HUES6 (cell line): ENCODE measurements at regions not wholly inside any gene's neighbourhood (a gene's known extent, or its start where the extent isn't known, plus 50 kb on each side); places are given as distances from the start of the nearest gene placed in this dataset.

Source experiments
- H3K27ac ChIP-seq: 2 replicates; pipeline ENCODE4 v1.7.0; 2013; ENCODE audit warnings: low read depth, mild to moderate bottlenecking, low read length, inconsistent platforms
- H3K27me3 ChIP-seq: 2 replicates; pipeline ENCODE4 v1.6.1; 2013; ENCODE audit warnings: low read length; ENCODE audit not compliant: control insufficient read depth, insufficient read depth
- H3K36me3 ChIP-seq: 2 replicates; pipeline ENCODE4 v1.6.1; 2013; ENCODE audit warnings: low read length; ENCODE audit not compliant: control insufficient read depth, insufficient read depth
- H3K4me1 ChIP-seq: 2 replicates; pipeline ENCODE4 v1.6.1; 2013; ENCODE audit warnings: low read length; ENCODE audit not compliant: control insufficient read depth, insufficient read depth
- H3K4me3 ChIP-seq: 2 replicates; pipeline ENCODE4 v1.5.1; 2013; ENCODE audit warnings: low read depth, low read length
- H3K9ac ChIP-seq: one replicate; pipeline ENCODE4 v1.6.1; 2013; ENCODE audit warnings: mild to moderate bottlenecking, low read length
- H3K9me3 ChIP-seq: 2 replicates; pipeline ENCODE4 v1.6.1; 2013; ENCODE audit warnings: low read depth, low read length; ENCODE audit not compliant: control insufficient read depth, insufficient read depth

DNA sequence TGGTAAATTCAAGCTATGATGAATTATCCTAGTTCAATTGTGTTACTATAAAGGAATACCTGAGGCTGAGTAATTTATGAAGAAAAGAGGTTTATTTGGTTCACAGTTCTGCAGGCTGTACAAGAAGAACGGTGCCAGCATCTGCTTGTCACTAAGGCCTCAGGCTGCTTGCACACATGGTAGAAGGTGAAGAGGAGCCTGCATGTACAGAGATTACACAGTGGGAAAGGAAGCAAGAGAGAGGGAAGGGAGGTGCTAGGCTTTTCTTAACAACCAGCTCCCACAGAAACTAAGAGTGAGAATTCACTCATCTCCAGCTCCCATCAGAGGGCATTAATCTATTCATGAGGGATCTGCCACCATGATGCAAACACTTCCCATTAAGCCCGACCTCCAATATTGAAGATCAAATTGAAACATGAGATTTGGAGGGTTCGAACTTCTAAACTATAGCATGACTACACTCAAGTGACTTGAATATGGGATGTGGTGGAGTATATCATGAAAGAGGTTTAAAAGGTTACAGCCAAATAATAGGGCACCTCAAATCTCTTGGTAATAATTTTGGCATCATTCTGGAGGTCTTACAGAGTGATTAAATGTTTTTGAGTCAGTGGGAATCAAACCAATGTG, 58.4 kb upstream of the ETAA1 start:
- no peak overlapping the region for H3K27ac ChIP-seq
- no peak overlapping the region for H3K4me3 ChIP-seq
- H3K9ac ChIP-seq: no peak overlapping the region
- H3K4me1 ChIP-seq: no peaks in the 10 kb centered on the region
- H3K36me3 ChIP-seq: peaks cover 34% of the 10 kb centered on the region
- H3K9me3 ChIP-seq: no peaks in the 10 kb centered on the region
- H3K27me3 ChIP-seq: no peaks in the 10 kb centered on the region

GRCh38 chr2:67339234-67339885, 57.8 kb upstream of the ETAA1 start:
- Histone ChIP-seq H3K4me1 (no peaks in the 10 kb centered on the region), H3K9me3 (no peaks in the 10 kb centered on the region), H3K36me3 (peaks cover 31% of the 10 kb centered on the region), H3K27ac (no peak overlapping the region), H3K27me3 (no peaks in the 10 kb centered on the region), H3K4me3 (no peak overlapping the region), H3K9ac (no peak overlapping the region)

DNA sequence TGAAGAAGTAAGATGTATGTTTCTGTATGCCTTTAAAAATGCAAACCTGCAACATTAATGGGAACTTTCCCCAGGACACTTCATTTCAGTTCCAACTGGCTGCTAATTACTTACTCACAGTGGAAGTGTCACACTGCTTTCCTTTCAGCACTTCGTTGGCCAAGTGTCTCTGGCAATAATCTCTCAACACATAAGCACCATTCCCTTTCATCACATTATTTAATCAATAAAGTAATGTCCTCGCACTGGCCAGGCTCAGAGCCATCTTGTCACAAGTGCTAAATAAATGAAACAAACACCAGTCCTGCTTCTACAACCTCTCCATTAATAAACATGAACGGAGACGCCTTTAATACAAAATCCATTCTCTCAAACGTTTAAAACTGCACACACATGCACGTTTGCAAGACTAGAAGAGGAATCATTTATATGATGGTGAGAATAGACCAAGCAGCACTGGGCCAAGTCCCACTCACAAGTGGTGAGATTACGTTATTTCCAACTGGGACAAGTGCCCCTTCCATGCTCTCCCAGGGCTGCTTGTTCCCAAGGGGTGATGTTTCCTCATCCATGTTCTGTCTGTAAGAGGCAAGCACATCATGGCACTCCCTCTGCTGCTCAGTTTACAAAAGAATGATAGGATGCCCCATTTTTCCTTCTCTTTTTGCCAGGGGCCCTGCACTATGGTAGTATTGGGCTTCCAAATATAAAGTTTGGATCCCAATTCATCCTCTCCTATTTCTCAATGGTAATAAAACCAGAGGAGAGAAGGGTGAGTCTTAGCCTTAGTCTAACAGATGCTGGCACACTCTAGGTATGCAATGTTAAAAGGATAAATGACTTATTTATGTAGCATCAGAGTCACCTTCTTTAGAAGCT, 56.8 kb upstream of the ETAA1 start:
- H3K9me3 ChIP-seq: no peaks in the 10 kb centered on the region
- H3K4me3 ChIP-seq: no peak overlapping the region
- peaks cover 26% of the 10 kb centered on the region for H3K36me3 ChIP-seq
- no peak overlapping the region for H3K9ac ChIP-seq
- no peaks in the 10 kb centered on the region for H3K27me3 ChIP-seq
- no peak overlapping the region for H3K27ac ChIP-seq
- no peaks in the 10 kb centered on the region for H3K4me1 ChIP-seq

DNA sequence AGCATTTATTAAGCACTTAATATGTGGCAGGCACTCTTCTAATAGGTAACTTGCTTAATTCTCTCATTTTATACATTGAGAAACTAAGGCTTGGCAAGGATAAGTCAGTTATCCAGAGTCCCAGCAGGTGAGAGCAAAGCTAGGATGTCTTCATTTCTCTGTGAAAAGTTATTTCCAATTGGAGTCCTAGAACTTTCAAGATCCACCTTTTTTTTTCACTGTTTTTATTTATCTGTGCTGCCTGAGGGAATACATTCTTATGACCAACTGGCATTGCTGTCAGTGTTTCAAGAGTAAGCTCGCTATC, 56.2 kb upstream of the ETAA1 start:
- Histone ChIP-seq H3K9me3 (no peaks in the 10 kb centered on the region), H3K9ac (no peak overlapping the region), H3K27ac (no peak overlapping the region), H3K36me3 (peaks cover 26% of the 10 kb centered on the region), H3K4me1 (no peaks in the 10 kb centered on the region), H3K4me3 (no peak overlapping the region), H3K27me3 (no peaks in the 10 kb centered on the region)

GRCh38 chr2:67341336-67341735, 55.8 kb upstream of the ETAA1 start:
- Histone ChIP-seq H3K4me1 (no peaks in the 10 kb centered on the region), H3K27me3 (no peaks in the 10 kb centered on the region), H3K4me3 (no peak overlapping the region), H3K9me3 (no peaks in the 10 kb centered on the region), H3K36me3 (peaks cover 25% of the 10 kb centered on the region), H3K27ac (no peak overlapping the region), H3K9ac (no peak overlapping the region)

DNA sequence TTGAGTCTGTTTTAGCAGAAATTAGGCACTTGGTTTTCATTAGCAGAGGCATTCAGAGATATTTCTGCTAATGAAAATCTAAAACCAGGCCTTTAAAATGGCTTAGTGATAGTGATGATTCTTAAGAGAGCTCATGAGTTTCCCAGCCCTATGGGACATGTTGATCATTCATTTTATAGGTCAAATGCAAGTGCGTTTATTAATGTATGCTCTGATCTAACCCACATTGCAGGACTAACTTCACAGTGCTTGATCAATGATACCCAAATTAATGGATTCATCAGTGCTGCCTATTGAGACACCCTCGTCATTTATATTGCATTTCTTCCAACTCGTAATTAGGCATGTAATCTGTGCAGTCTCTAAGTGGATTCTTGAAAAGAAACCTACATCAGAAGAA, 54.7 kb upstream of the ETAA1 start:
- Histone ChIP-seq H3K4me3 (no peak overlapping the region), H3K27me3 (no peaks in the 10 kb centered on the region), H3K4me1 (no peaks in the 10 kb centered on the region)

DNA sequence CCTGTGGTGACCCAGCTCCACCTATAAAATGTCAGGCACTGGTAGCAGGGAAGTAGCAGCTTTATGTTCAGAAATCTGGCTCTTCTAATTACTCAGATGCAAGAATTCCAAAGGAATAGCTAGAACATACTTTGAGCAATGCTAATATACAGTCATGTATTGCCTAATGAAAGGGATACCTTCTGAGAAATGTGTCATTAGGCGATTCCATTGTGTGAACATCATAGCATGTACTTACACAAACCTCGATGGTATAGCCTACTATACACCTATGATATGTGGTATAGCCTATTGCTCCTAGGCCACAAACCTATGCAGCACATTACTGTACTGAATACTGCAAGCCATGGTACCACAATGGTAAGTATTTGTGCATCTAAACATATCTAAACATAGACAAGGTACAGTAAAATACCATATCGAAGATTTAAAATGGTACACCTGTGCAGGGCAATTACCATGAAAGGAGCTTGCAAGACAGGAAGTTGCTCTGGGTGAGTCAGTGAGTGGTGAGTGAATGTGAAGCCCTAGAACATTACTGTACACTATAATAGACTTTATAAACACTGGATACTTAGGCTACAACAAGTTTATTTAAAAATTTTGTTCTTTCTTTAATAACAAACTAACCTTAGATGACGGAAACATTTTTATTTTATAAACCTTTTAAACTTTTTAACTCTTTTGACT, 50.3 kb upstream of the ETAA1 start:
- Histone ChIP-seq H3K4me3 (no peak overlapping the region), H3K4me1 (no peaks in the 10 kb centered on the region), H3K9ac (no peak overlapping the region), H3K9me3 (peaks cover 24% of the 10 kb centered on the region), H3K36me3 (no peaks in the 10 kb centered on the region), H3K27me3 (no peaks in the 10 kb centered on the region), H3K27ac (no peak overlapping the region)

More for the DNA sequence above, 54.7 kb upstream of the ETAA1 start:
- H3K9me3 ChIP-seq: no peaks in the 10 kb centered on the region
- H3K9ac ChIP-seq: no peak overlapping the region
- no peak overlapping the region for H3K27ac ChIP-seq
- peaks cover 22% of the 10 kb centered on the region for H3K36me3 ChIP-seq
